ENCODE measurements at regions not wholly inside any gene's neighbourhood (a gene's known extent, or its start where the extent isn't known, plus 50 kb on each side); places are given as distances from the start of the nearest gene placed in this dataset.
"Not testable (repeated sequence)": the region's sequence is repeated elsewhere in the genome, so short reads cannot be mapped to it uniquely, and the experiment has no call there.

DNA sequence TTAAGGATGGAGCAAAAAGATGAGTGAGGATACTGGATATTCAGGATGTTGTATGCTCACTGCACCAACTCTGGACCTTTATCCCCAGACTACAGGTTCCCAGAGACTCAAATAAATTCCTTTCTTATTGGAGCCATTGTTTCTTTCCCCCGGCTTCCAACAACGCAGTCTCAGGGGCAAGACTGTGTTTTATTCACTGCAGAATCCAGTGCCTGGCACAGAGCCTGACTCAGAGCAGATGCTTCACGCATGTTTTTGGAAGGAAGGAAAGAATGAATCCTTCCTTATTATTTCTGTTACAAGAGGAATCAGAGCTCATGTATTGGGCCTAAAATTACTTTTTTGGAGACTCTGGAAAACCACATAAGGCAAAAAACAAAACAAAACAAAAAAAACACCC lies 96.0 kb upstream of the VGLL4 start:
- POLR2A ChIA-PET = no interaction called here
- no peak for TF ChIP-seq CTCF (IDR thresholded peaks at IDR 0.05; ENCODE audit: control extremely low read depth, extremely low read depth, low read depth, missing control alignments)
- no peak for DNase-seq (ENCODE audit: extremely low spot score)
- CTCF ChIA-PET = interaction anchor here (1.2 kb wide), 1 partner anchor 29 kb away, joined by 3 read pairs; no protein-coding TSS in a partner anchor

- ChIA-PET CTCF (interaction anchor here (1.2 kb wide), 1 partner anchor 28 kb away, joined by 3 read pairs; no protein-coding TSS in a partner anchor), POLR2A (no interaction called here)
- TF ChIP-seq CTCF (IDR thresholded peaks at IDR 0.05; ENCODE audit: control extremely low read depth, extremely low read depth, low read depth, missing control alignments) = no peak
- DNase-seq (ENCODE audit: extremely low spot score) = no peak
Measured at GRCh38 chr3:11739123-11739522, 95.4 kb upstream of the VGLL4 start.

DNA sequence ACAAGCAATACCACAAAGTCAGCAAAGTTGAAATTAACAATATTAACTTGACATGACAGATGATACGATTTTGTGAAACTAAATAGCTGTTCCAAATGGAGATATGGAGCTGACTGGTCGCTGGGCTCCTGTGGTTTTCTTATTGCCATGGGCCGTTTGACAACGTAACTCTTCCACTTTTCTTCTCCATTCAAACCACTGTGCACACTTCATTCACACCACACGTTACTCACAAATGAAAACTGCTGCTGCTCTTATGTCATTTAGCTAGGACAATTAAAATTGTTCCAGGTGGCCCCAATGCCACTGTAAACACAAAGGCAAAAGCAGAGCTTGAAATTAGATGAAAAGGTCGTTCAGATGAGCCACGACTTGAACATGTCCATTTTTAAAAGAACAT lies 94.0 kb upstream of the VGLL4 start:
- POLR2A ChIA-PET = no interaction called here
- TF ChIP-seq CTCF (IDR thresholded peaks at IDR 0.05; ENCODE audit: control extremely low read depth, extremely low read depth, low read depth, missing control alignments) = no peak
- no peak for DNase-seq (ENCODE audit: extremely low spot score)
- CTCF ChIA-PET = no interaction called here

GRCh38 chr3:11736136-11736833 lies 92.6 kb upstream of the VGLL4 start:
- POLR2A ChIA-PET = no interaction called here
- no peak for TF ChIP-seq CTCF (IDR thresholded peaks at IDR 0.05; ENCODE audit: control extremely low read depth, extremely low read depth, low read depth, missing control alignments)
- no peak for DNase-seq (ENCODE audit: extremely low spot score)
- CTCF ChIA-PET = interaction anchor here (1.2 kb wide), 1 partner anchor 8 kb away, joined by 3 read pairs; no protein-coding TSS in a partner anchor

DNA sequence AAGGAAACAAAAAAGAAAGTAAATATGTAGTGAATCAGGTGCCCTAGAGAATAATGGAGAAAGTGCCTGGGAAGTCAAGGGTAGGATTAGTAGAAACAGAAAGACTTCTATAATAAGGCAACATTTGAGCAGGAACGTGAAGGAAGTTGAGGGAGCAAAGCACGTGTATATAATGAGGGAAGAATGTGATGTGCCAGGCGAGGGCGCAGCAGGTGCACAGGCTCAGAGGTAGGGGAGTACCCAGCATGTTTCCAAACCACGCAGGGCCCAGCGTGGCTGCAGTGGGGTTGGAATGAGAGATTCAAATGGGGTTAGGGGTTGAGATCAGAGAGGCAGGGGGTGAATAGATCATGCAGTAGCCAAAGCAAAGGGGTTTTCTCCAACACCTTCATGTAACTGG lies 91.9 kb upstream of the VGLL4 start:
- CTCF ChIA-PET = interaction anchor here (1.0 to 1.9 kb wide), 2 partner anchors 12 to 18 kb away, joined by 3 to 6 read pairs; no protein-coding TSS in a partner anchor
- no peak for TF ChIP-seq CTCF (IDR thresholded peaks at IDR 0.05; ENCODE audit: control extremely low read depth, extremely low read depth, low read depth, missing control alignments)
- DNase-seq (ENCODE audit: extremely low spot score) = no peak
- POLR2A ChIA-PET = no interaction called here

- DNase-seq (ENCODE audit: extremely low spot score); POLR2A ChIA-PET: not testable (repeated sequence)
- CTCF ChIA-PET = interaction anchor here (1.0 to 1.9 kb wide), 2 partner anchors 12 to 18 kb away, joined by 3 to 6 read pairs; no protein-coding TSS in a partner anchor
Measured at GRCh38 chr3:11735111-11735510, 91.4 kb upstream of the VGLL4 start.

DNA sequence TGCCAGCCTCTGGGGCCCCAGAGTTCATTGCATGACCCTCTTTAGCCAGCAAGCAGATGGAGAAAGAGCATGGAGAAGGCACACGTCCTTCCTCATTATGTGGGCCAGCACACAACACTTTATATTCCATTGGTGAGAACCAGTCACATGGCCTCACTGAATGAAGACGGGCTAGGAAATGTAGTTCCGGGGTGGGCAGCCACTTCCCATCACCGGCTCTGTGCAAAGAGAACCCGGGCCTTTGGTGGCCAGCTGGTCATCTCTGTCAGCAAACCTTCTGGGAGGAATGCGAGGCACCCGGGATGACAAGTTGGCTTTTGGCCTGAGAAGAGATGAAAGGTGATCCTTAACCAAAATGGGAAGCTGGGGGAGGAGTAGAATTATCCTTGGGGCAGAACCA lies 90.2 kb upstream of the VGLL4 start:
- no peak for DNase-seq (ENCODE audit: extremely low spot score)
- TF ChIP-seq CTCF (IDR thresholded peaks at IDR 0.05; ENCODE audit: control extremely low read depth, extremely low read depth, low read depth, missing control alignments) = no peak
- ChIA-PET POLR2A (no interaction called here), CTCF (interaction anchor here (1.9 kb wide), 1 partner anchor 10 kb away, joined by 6 read pairs; no protein-coding TSS in a partner anchor)
